ENCODE measurements at regions not wholly inside any gene's neighbourhood (a gene's known extent, or its start where the extent isn't known, plus 50 kb on each side); places are given as distances from the start of the nearest gene placed in this dataset.

- H3K9me3 Mint-ChIP-seq = no peaks in the 10 kb centered on the region
- H3K4me3 Mint-ChIP-seq = no peak overlapping the region
- no peaks in the 10 kb centered on the region for H3K36me3 Mint-ChIP-seq (ENCODE audit: low read depth)
- intact Hi-C loops (cut with micrococcal nuclease) = no loop called here
- peaks cover 24% of the 10 kb centered on the region for H3K27me3 Mint-ChIP-seq
- H3K27ac Mint-ChIP-seq = no peak overlapping the region
- peaks cover 39% of the 10 kb centered on the region for H3K4me1 Mint-ChIP-seq (ENCODE audit: low read depth)
Measured at GRCh38 chr2:42925742-42926433, 133.5 kb upstream of the HAAO start.

GRCh38 chr2:42924418-42924886 is 132.1 kb upstream of the HAAO start:
- Mint-ChIP-seq H3K27me3 (peaks cover 22% of the 10 kb centered on the region), H3K27ac (no peak overlapping the region), H3K4me3 (no peak overlapping the region), H3K9me3 (no peaks in the 10 kb centered on the region), H3K36me3 (ENCODE audit: low read depth) (no peaks in the 10 kb centered on the region), H3K4me1 (ENCODE audit: low read depth) (peaks cover 27% of the 10 kb centered on the region)
- intact Hi-C loops (cut with micrococcal nuclease) = no loop called here

- intact Hi-C loops (cut with micrococcal nuclease) = no loop called here
- peaks cover 22% of the 10 kb centered on the region for H3K27me3 Mint-ChIP-seq
- peaks cover 32% of the 10 kb centered on the region for H3K4me1 Mint-ChIP-seq (ENCODE audit: low read depth)
- H3K36me3 Mint-ChIP-seq (ENCODE audit: low read depth) = no peaks in the 10 kb centered on the region
- no peak overlapping the region for H3K4me3 Mint-ChIP-seq
- H3K27ac Mint-ChIP-seq = no peak overlapping the region
- H3K9me3 Mint-ChIP-seq = no peaks in the 10 kb centered on the region
Measured at GRCh38 chr2:42923580-42924417, 131.4 kb upstream of the HAAO start.

GRCh38 chr2:42922790-42923579 is 130.6 kb upstream of the HAAO start:
- intact Hi-C loops (cut with micrococcal nuclease) = no loop called here
- Mint-ChIP-seq H3K9me3 (no peaks in the 10 kb centered on the region), H3K4me3 (no peak overlapping the region), H3K27me3 (peaks cover 22% of the 10 kb centered on the region), H3K4me1 (ENCODE audit: low read depth) (peaks cover 34% of the 10 kb centered on the region), H3K27ac (no peak overlapping the region), H3K36me3 (ENCODE audit: low read depth) (no peaks in the 10 kb centered on the region)

- Mint-ChIP-seq H3K9me3 (no peaks in the 10 kb centered on the region), H3K4me3 (no peak overlapping the region), H3K27me3 (peaks cover 21% of the 10 kb centered on the region), H3K27ac (no peak overlapping the region), H3K4me1 (ENCODE audit: low read depth) (peaks cover 32% of the 10 kb centered on the region), H3K36me3 (ENCODE audit: low read depth) (no peaks in the 10 kb centered on the region)
- intact Hi-C loops (cut with micrococcal nuclease) = no loop called here
Measured at GRCh38 chr2:42922293-42922692, 129.9 kb upstream of the HAAO start.

GRCh38 chr2:42921721-42922120 is 129.3 kb upstream of the HAAO start:
- Mint-ChIP-seq H3K9me3 (no peaks in the 10 kb centered on the region), H3K4me3 (no peak overlapping the region), H3K27me3 (peaks cover 17% of the 10 kb centered on the region), H3K36me3 (ENCODE audit: low read depth) (no peaks in the 10 kb centered on the region), H3K27ac (no peak overlapping the region), H3K4me1 (ENCODE audit: low read depth) (peaks cover 35% of the 10 kb centered on the region)
- intact Hi-C loops (cut with micrococcal nuclease) = no loop called here

GRCh38 chr2:42921147-42921520 is 128.8 kb upstream of the HAAO start:
- Mint-ChIP-seq H3K4me3 (no peak overlapping the region), H3K4me1 (ENCODE audit: low read depth) (peaks cover 35% of the 10 kb centered on the region), H3K27ac (no peak overlapping the region), H3K9me3 (no peaks in the 10 kb centered on the region), H3K27me3 (peaks cover 19% of the 10 kb centered on the region), H3K36me3 (ENCODE audit: low read depth) (no peaks in the 10 kb centered on the region)
- intact Hi-C loops (cut with micrococcal nuclease) = no loop called here

GRCh38 chr2:42920446-42921146 is 128.2 kb upstream of the HAAO start:
- no peaks in the 10 kb centered on the region for H3K9me3 Mint-ChIP-seq
- H3K27me3 Mint-ChIP-seq = peaks cover 17% of the 10 kb centered on the region
- H3K36me3 Mint-ChIP-seq (ENCODE audit: low read depth) = no peaks in the 10 kb centered on the region
- peaks cover 35% of the 10 kb centered on the region for H3K4me1 Mint-ChIP-seq (ENCODE audit: low read depth)
- no peak overlapping the region for H3K4me3 Mint-ChIP-seq
- intact Hi-C loops (cut with micrococcal nuclease) = no loop called here
- no peak overlapping the region for H3K27ac Mint-ChIP-seq

GRCh38 chr2:42918671-42919318 is 126.4 kb upstream of the HAAO start:
- peaks cover 11% of the 10 kb centered on the region for H3K27me3 Mint-ChIP-seq
- H3K36me3 Mint-ChIP-seq (ENCODE audit: low read depth) = no peaks in the 10 kb centered on the region
- H3K9me3 Mint-ChIP-seq = no peaks in the 10 kb centered on the region
- H3K4me3 Mint-ChIP-seq = no peak overlapping the region
- H3K4me1 Mint-ChIP-seq (ENCODE audit: low read depth) = peaks cover 21% of the 10 kb centered on the region
- no peak overlapping the region for H3K27ac Mint-ChIP-seq
- intact Hi-C loops (cut with micrococcal nuclease) = no loop called here

GRCh38 chr2:42918041-42918440 is 125.7 kb upstream of the HAAO start:
- H3K9me3 Mint-ChIP-seq = no peaks in the 10 kb centered on the region
- no peak overlapping the region for H3K27ac Mint-ChIP-seq
- H3K4me1 Mint-ChIP-seq (ENCODE audit: low read depth) = peaks cover 28% of the 10 kb centered on the region
- H3K27me3 Mint-ChIP-seq = peaks cover 11% of the 10 kb centered on the region
- H3K4me3 Mint-ChIP-seq = no peak overlapping the region
- H3K36me3 Mint-ChIP-seq (ENCODE audit: low read depth) = no peaks in the 10 kb centered on the region
- intact Hi-C loops (cut with micrococcal nuclease) = no loop called here

GRCh38 chr2:42917425-42917927 is 125.1 kb upstream of the HAAO start:
- intact Hi-C loops (cut with micrococcal nuclease) = no loop called here
- Mint-ChIP-seq H3K27me3 (peaks cover 8% of the 10 kb centered on the region), H3K27ac (no peak overlapping the region), H3K9me3 (no peaks in the 10 kb centered on the region), H3K36me3 (ENCODE audit: low read depth) (no peaks in the 10 kb centered on the region), H3K4me3 (no peak overlapping the region), H3K4me1 (ENCODE audit: low read depth) (peaks cover 31% of the 10 kb centered on the region)

GRCh38 chr2:42916324-42916723 is 123.9 kb upstream of the HAAO start:
- Mint-ChIP-seq H3K27ac (no peak overlapping the region), H3K9me3 (no peaks in the 10 kb centered on the region), H3K27me3 (peaks cover 5% of the 10 kb centered on the region), H3K4me1 (ENCODE audit: low read depth) (peaks cover 28% of the 10 kb centered on the region), H3K36me3 (ENCODE audit: low read depth) (no peaks in the 10 kb centered on the region), H3K4me3 (no peak overlapping the region)
- intact Hi-C loops (cut with micrococcal nuclease) = no loop called here

- Mint-ChIP-seq H3K27me3 (peaks cover 7% of the 10 kb centered on the region), H3K9me3 (no peaks in the 10 kb centered on the region), H3K4me1 (ENCODE audit: low read depth) (peaks cover 26% of the 10 kb centered on the region), H3K27ac (no peak overlapping the region), H3K36me3 (ENCODE audit: low read depth) (no peaks in the 10 kb centered on the region), H3K4me3 (no peak overlapping the region)
- intact Hi-C loops (cut with micrococcal nuclease) = no loop called here
Measured at GRCh38 chr2:42914860-42915259, 122.5 kb upstream of the HAAO start.
